ENCODE measurements at regions not wholly inside any gene's neighbourhood (a gene's known extent, or its start where the extent isn't known, plus 50 kb on each side); places are given as distances from the start of the nearest gene placed in this dataset.

DNA sequence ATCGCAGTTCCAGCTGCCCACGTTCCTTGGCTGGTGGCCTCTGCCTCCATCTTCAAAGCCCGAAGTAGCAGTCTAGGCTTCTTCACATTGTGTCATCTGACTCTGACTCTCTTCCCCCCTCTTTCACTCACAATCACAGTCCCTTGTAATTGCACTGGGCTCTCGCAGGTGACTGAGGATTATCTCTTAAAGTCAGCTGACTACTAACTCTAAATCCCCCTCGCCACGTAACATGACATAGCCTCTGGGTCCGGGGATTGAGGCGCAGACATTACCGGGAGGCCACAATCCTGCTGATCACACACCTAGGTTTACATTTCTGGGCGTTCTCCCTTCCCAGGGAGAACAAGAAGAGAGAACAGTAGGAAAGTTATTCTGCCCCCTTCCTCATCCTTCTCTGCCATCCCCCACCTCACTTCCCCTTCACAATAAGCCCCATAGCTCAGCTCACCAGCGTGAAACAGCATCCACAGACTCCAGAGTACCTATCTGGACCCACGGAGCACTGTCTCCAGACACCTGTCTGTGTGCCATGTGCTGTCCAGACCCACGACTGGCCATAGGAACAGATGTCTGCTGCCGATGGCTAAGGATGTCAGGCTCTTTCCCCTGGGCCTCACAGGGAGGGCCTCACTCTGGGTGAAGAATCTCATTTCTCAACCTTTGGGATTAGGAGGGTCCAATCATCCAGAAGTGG, 64.3 kb upstream of the FZD7 start:
- no peak for DNase-seq

DNA sequence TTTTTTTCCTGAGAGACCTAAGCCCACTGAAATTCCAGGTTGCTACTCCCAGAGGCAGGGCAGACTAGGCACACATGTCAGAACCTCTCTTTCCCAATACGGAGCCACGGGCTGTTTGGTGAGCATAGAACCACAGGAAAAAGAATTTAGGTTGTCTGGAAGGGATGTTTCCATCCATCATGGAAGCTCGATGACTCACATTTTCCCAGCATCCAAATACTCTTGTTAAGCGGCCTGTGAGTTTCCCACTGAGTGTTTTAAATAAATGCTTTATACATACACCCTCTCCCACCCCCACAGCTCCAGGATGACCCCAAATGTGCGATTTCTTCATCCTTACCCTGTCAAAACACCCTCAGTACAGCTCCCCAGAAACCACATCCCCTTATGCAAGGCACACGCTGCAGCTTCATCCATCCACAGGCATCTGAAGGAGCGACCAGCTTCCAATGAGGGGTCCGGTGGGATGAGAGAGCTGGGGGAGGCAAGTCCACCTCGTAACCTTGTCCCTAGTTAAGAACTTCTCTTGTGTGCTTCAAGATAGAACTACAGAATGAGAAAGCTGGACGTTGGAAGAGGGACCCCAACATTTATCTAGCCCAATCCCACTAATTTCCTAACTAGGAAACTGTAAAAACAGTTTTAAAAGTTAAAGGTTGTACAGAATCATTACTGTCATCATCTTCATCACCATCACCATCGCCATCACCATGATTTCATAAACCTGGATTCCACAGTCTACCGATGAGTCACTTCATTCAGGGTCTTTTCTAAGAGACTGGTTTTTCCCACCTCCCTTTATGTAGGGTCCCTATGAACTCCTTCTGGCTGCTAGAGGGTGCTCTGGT, 63.5 kb upstream of the FZD7 start:
- DNase-seq, result no peak

DNA sequence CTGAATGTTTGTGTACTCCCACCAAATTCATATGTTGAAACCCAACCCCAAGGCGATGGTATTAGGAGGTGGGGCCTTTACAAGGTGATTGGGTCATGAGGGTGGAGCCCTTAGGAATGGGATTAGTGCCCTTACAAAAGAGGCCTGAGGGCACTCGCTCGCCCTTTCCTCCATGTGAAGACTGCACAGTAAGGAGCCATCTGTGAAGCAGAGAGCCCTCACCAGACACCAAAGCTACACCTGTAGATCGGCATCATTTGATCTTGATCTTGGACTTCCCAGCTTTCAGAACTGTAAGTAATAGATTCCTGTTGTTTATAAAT, 62.9 kb upstream of the FZD7 start:
- DNase-seq, result no peak

DNA sequence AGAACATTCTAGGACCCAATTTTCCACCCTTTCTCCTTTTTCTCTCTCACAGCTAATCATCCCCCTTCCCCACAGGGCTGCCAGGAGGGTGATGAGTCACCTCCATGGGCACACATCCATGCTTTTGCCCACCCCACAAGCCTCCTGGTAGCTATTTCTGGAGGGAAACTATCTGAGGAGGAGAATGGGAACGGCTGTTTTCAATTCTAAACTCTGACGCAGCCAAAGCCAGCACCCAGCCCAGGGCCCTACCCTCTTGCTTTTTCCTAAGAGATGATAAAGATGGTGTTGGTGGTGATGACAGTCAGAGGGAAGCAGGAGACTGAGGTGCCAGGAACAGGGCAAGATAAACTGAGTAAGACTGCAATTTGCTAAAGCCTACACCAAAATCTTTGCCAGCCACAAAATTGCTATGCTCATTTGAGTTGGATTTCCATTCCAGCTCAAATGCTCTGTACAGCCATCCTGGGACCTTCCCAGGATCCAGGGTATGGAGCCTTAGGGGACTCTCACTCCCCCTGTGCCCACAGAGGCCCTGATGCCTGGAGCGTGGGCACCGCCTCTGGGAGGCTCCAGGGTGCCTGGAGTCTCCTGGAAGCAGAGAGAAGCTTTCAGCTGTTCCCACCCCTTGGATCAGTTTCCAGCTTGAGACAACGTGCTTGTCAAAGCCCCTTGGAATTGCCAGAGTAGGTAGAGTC, 62.0 kb upstream of the FZD7 start:
- DNase-seq, result no peak

DNA sequence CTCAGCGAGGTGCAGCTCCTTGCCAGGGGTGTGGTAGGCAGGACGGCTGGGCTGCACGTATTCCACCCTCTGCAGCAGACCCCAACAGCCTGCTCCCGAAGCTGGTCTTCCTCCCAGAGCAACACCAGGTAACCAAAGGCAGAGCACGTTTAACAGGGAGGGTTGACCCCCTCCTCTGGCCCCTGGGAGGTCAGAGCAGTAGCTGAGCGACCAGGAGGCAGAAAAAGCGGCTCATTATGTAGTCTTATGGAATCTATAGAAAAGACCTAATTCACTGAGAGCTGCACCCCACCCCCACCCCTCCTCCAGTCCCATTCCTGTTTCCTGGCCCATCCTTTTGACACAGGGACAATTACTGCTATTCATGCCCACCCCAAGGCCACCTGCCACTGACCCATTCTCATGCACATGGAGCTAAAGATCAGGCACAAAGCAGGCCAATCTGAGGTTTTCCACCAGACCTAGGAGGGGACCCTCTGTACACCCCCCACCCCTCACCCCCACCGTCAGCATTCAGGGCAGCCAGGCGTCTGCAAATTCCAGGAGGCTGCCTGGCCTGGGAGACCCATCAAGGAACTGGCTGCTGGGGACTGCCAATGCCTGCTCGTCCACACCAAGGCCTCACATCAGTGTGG, 60.9 kb upstream of the FZD7 start:
- DNase-seq, result no peak

DNA sequence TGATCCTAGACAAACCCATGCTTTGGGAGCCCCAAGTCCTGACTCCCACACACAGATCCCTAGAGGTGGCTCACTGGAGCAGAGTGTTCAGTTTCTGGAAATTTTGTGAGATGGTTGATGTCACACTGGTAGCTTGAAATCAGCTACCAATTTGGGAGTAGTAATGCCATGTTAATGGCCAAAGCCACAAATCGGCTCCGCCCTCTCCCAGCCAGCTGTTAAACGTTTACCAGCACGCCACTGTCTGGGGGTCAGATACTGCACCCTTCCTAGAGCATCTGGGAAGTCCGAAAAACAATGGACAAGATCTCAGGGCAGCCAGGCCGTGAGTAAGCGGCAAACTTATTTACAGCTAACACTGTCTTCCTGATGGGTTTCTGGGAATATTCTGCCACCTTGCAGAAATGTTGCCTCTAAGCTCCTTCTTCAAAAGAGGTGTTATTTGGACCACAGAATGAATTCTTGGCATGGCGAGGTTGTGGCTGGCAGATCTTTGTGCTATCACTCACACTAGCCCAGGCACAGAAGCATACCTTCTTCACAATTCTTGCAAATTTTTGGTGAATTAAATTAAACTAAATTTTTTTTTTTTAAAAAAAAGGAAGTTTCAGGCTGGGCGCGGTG, 60.2 kb upstream of the FZD7 start:
- DNase-seq, result no peak

DNA sequence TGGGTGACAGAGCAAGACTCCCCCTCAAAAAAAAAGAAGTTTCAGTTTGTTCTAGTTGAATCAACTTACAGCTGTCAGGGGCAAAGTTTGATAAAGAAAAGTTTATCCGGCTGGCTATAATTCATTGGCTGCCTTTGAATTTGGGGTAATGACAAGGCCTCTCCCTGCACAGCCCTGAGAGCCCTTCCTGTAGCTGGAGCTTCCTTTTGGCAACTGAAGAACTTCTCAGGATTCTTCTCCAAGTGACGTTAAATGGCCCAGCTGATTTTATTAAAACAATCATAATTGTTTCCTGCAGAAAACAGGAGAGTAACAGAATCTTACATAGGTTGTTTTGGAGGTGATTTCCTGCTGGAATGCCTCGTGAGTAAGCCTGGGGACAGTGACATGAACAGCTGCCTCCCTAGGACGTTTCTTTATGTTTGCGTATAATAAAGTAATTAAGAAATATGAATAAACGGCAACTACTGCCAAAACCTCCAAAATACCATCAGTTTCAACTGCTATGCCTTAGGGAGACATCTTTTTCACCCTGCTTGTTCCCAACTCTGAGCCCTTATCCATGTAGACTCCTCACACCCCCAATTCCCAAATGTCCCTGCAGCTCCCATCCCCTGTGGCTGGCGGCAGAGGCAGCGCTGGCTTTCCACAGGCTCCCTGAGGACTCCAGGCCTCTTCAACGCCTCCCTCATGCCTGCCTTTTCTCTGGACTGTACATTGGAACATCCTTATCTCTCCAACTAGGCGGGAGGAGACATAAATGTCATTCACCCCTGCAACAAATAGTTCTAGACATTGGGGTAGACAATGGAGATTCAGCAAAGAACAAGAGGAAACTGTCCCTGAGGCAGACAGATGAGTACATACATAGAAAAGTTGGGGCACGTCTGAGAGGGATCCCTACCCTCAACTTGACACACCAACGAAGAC, 59.2 kb upstream of the FZD7 start:
- DNase-seq, result no peak

DNA sequence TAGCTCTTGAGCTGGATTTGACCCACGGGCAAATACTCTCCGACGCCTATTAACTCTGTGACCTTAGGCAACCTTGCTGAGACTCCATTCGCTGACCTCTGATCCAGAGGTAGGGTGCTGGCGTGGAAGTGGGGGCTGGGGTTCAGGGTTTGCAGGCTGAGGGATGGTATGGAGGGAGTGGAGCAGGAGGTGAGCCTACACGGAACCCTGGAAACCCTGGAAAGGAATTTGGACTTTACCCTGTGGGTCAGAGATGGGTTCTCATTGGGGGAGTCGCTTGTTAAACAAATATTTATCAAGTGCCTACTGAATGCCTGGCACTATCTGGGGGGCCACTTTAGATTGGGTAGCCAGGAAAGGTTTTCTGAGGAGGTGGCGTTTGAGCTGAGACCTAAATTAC, 58.2 kb upstream of the FZD7 start:
- DNase-seq, result no peak

DNA sequence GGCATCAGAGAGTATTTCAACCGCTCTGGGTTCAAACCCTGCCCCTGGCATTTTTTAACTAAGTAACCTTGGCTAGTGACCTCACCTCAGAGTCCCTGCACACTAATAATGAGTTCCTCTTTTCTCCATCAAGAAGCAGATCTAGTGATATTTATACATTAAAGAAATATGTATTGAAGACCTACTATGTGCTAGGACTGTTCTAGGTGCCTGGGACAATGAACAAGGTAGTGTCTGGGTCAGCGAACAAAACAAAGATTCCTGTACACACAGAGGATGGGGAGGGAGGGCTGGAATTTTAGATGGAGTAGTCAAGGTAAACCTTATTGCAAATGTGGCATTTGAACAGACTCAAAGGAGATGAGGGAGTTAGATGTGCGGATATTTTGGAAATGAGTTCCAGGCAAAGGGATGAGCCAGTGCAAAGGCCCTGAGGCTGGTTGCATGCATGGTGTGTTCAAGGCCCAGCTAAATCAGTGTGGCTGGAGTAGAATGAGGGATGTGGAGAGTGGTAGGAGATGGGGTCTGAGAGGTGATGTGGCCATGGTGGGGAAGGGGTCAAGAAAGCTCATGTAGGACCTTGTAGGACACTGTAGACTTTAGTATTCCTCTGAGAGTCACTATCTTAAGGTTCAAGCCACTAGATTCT, 57.6 kb upstream of the FZD7 start:
- DNase-seq, result no peak

DNA sequence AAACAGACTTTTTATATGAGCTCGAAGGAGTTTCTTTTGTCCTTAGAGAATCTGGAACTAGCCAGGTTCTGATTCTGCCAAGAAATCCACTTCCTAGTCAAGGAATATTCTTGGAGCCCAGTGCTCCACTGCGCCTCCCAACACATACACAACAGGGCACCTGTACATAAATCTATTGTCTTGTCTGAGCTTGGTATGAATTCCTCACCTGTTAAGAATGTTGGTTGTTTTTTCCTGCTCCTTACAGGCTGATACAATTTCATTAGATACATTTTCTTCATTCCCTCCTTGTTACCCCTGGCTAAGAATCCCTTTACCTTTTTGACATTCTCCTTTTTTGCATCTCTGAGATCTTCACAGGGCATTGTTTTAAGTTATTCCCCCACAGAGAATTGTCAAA, 56.0 kb upstream of the FZD7 start:
- no peak for DNase-seq

DNA sequence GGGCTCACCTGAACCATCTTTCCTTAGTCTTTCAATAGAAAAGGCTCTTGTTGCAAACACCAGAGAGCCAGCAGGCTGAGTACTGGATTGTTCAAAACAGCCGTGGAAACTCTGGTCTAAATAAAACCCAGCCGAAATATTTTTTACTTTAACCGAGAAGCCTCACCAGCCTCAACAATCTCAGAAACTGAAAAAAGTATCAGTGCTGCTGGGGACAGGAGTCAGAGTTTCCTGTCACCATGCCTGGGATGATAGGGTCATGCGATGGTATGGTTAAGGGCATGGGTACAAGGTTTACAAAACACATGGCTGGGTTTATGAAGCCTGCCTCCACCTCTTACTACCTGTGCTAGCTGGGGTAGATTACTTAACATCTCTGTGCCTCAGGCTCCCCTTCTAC, 55.3 kb upstream of the FZD7 start:
- no peak for DNase-seq

DNA sequence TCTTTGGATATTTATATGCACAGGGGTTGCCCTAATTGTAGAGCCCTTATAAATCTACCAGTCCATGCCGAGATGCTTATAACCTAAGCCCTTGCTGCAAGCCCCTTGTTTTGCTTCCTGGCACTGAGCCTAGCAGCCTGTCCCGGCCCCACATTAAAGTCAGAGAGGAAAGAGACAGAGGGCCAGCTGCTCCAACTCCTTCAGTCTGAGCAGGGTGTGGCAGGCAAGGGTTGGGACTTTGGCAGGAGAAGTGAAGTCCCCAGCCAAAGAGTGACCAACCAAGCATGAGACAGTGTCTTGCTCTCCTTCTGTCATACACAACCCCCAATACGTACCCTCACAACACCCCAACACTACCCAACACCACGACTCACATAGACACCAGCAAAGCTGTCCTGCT, 54.7 kb upstream of the FZD7 start:
- no peak for DNase-seq

DNA sequence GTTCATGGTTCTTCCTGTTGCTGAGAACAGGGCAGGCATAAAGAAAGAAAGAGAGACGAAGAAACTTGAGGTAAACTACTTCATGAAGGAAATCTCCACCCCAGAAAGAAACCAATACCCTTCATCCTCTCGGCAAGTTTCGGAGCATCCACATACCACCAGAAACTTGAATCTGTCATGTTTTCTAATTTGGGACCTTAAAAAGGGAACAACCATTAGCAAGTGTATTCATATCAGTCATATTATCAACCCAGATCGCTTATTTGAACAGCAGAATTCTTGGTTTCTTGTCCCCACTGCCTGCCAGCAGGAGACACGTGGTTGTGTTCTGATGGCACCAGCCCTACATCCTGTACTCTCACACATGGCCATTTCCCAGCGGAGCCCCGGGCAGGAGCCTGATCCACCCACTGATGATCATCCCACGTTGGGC, 53.2 kb upstream of the FZD7 start:
- DNase-seq, result no peak

DNA sequence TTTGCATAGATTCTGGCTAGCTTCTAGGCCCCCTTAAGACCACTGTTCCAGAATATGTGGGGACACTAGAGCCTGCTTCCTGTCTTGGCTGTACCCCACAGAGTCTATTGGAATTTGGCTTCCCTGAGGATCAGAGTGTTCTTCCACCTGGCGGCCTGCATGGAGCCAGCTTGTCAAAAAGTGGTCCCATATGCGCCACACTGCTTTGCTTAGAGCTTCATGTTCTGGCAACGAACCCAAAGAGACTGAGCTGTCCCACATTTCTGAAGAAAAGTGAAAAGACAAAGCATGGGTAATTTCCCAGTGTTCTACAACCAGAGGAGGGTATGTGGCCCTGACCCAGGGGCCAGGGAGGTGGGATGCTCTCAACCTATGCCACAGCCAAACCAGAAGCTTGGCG, 52.7 kb upstream of the FZD7 start:
- DNase-seq, result no peak

DNA sequence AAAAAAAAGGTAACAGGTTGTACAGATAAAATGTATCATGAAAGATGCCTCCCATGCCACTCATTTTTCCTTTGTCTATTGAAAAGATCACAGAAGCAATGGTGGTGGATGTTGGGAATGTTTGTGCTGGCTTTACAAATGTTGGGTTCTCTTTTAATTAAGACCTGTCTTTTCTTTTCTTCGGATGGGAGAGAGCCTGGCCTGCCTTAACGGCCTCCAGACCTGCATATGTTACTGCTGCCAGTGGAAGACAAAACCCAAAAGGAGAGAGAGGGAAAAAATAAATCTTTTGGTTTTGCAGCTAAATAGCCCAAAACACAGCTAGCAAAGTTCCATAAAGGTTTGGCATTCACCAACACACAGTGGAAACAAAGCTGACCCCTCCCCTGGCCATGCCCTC, 50.5 kb upstream of the FZD7 start:
- no peak for DNase-seq

DNA sequence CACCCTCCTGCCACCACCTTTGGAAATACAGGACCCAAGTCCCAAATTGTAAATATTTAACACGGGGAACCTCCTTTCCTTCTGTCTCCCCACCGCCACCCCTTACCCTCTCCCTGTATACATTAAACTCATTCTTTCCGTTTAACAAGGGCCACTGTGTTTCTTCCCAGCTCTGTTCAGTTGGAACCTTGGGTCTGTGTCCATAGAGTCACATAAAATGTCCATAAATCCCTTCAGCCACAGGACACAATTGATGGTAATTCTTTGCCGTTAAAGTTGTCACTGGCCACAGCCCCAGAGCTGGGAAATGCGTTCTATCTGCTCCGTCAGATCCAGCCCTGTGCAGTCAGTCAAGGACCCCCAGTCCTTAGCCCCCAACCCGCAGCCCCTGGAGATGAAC, 49.9 kb upstream of the FZD7 start:
- no peak for DNase-seq

Data from SHP77 (cell line).